GM18505 (cell line): ENCODE measurements at regions not wholly inside any gene's neighbourhood (a gene's known extent, or its start where the extent isn't known, plus 50 kb on each side); places are given as distances from the start of the nearest gene placed in this dataset.
"Not testable (repeated sequence)": the region's sequence is repeated elsewhere in the genome, so short reads cannot be mapped to it uniquely, and the experiment has no call there.

Source experiments
- ATAC-seq: cut with Tn5 transposase; IDR thresholded peaks from one replicate; pipeline ENCODE4 v1.9.1; 2021; ENCODE audit not compliant: unreplicated experiment
- POLR2A ChIP-seq: IDR thresholded peaks from 4 replicates; pipeline ENCODE4 v1.6.1; 2011; ENCODE audit warnings: borderline replicate concordance; ENCODE audit not compliant: insufficient read depth, insufficient read length; ENCODE audit errors: extremely low read depth

GRCh38 chrX:65873385-65873784 lies 166.5 kb downstream of the VSIG4 start:
- ATAC-seq, result no peak
- no peak for TF ChIP-seq POLR2A

- no peak for ATAC-seq
These were observed 168.1 kb downstream of the VSIG4 start for GRCh38 chrX:65871671-65872311.

GRCh38 chrX:65870544-65870943 lies 169.3 kb downstream of the VSIG4 start:
- ATAC-seq, result not testable (repeated sequence)

More at GRCh38 chrX:65871671-65872311, 168.1 kb downstream of the VSIG4 start:
- no peak for TF ChIP-seq POLR2A

- no peak for ATAC-seq
- TF ChIP-seq POLR2A, result no peak
These were observed 173.1 kb downstream of the VSIG4 start for GRCh38 chrX:65866773-65867172.

GRCh38 chrX:65866146-65866545 lies 173.7 kb downstream of the VSIG4 start:
- ATAC-seq, result peak; percentile 83
- no peak for TF ChIP-seq POLR2A

GRCh38 chrX:65862638-65863037 lies 177.2 kb downstream of the VSIG4 start:
- no peak for ATAC-seq
- no peak for TF ChIP-seq POLR2A

GRCh38 chrX:65859299-65859698 lies 180.6 kb downstream of the VSIG4 start:
- ATAC-seq, result no peak

GRCh38 chrX:65854437-65854836 lies 185.4 kb downstream of the VSIG4 start:
- not testable (repeated sequence) for ATAC-seq

More at GRCh38 chrX:65859299-65859698, 180.6 kb downstream of the VSIG4 start:
- no peak for TF ChIP-seq POLR2A

- ATAC-seq, result not testable (repeated sequence)
These were observed 183.9 kb downstream of the MSN start for GRCh38 chrX:65851306-65851705.

GRCh38 chrX:65850821-65851220 lies 183.4 kb downstream of the MSN start:
- ATAC-seq, result not testable (repeated sequence)

GRCh38 chrX:65846974-65847373 lies 179.5 kb downstream of the MSN start:
- ATAC-seq, result no peak
- no peak for TF ChIP-seq POLR2A

- no peak for TF ChIP-seq POLR2A
- no peak for ATAC-seq
These were observed 173.8 kb downstream of the MSN start for GRCh38 chrX:65841263-65841662.

GRCh38 chrX:65838674-65839073 lies 171.2 kb downstream of the MSN start:
- TF ChIP-seq POLR2A, result no peak
- ATAC-seq, result no peak

GRCh38 chrX:65837875-65838549 lies 170.6 kb downstream of the MSN start:
- no peak for ATAC-seq
- no peak for TF ChIP-seq POLR2A

- ATAC-seq, result no peak
These were observed 163.8 kb downstream of the MSN start for GRCh38 chrX:65831268-65831667.

More at GRCh38 chrX:65831268-65831667, 163.8 kb downstream of the MSN start:
- TF ChIP-seq POLR2A, result no peak
